Small intestine (tissue), 7 donors: ENCODE measurements at regions not wholly inside any gene's neighbourhood (a gene's known extent, or its start where the extent isn't known, plus 50 kb on each side); places are given as distances from the start of the nearest gene placed in this dataset.
"Not testable (repeated sequence)": the region's sequence is repeated elsewhere in the genome, so short reads cannot be mapped to it uniquely, and the experiment has no call there.

Experiments used
- DNase-seq, 2 donors: peaks; one replicate each; pipeline versions ENCODE4 v3.0.0 to v3.0.0-alpha.2; 2013
- FAIRE-seq: peaks from 2 replicates; lab custom pipeline; 2012; peaks lifted over from hg19 to GRCh38; lab: Jason Lieb, UNC
- H3K27ac ChIP-seq, 3 donors: one replicate each; pipeline ENCODE4 v1.5.1; 2013; ENCODE audit warnings: low read length in 2 of 3, mild to moderate bottlenecking in 2 of 3, control low read depth in 1 of 3, inconsistent platforms in 1 of 3, low read depth in 1 of 3, moderate library complexity in 1 of 3
- H3K27me3 ChIP-seq, 3 donors: one replicate each; pipeline ENCODE4 v1.6.1; 2013; ENCODE audit warnings: low read length in 3 of 3, inconsistent platforms in 1 of 3; ENCODE audit not compliant: control insufficient read depth in 3 of 3, insufficient read depth in 3 of 3
- H3K36me3 ChIP-seq, 3 donors: one replicate each; pipeline ENCODE4 v1.6.1; 2013; ENCODE audit warnings: low read length in 3 of 3, inconsistent platforms in 1 of 3, low read depth in 1 of 3, mild to moderate bottlenecking in 1 of 3, moderate library complexity in 1 of 3; ENCODE audit not compliant: control insufficient read depth in 3 of 3, insufficient read depth in 2 of 3
- H3K4me1 ChIP-seq, 3 donors: one replicate each; pipeline ENCODE4 v1.6.1; 2013; ENCODE audit warnings: low read length in 2 of 3, inconsistent platforms in 1 of 3, low read depth in 1 of 3, mild to moderate bottlenecking in 1 of 3, moderate library complexity in 1 of 3; ENCODE audit not compliant: control insufficient read depth in 3 of 3, insufficient read depth in 2 of 3
- H3K4me3 ChIP-seq, 3 donors: one replicate each; pipeline ENCODE4 v1.5.1; 2013; ENCODE audit warnings: low read length in 3 of 3, control low read depth in 1 of 3, inconsistent platforms in 1 of 3, low read depth in 1 of 3, mild to moderate bottlenecking in 1 of 3, moderate library complexity in 1 of 3
- H3K9me3 ChIP-seq, 2 donors: one replicate each; pipeline ENCODE4 v1.6.1; 2013; ENCODE audit warnings: low read depth in 1 of 2, low read length in 1 of 2; ENCODE audit not compliant: control insufficient read depth in 2 of 2, insufficient read depth in 1 of 2
- WGBS, 3 donors: extraction: QIAGEN DNeasy Blood & Tissue Kit; methylation state at CpG; one replicate each; pipeline ENCODE4 v1.1.7; 2013; 5-methylcytosine and 5-hydroxymethylcytosine counted together
- donor health status: healthy with polysubstance abuse.
- donor health status: control.
- donor health status: control.
- donor health status: Bipolar disorder and iron deficiency.
- donor health status: healthy.

DNA sequence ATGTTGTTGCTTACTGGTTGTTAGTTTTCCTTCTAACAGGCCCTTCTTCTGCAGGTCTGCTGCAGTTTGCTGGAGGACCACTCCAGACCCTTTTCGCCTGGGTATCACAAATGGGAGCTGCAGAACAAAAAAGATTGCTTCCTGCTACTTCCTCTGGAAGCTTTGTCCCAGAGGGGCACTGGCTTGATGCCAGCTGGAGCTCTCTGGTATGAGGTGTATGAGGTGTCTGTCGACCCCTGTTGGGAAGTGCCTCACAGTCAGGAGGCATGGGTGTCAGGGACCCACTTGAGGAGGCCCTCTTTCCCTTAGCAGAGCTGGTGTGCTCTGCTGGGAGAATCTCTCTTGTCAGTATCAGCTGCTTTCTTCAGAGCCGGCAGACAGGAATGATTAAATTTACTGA is 127.4 kb upstream of the EDA2R start:
- Histone ChIP-seq H3K9me3 (no peaks in the 10 kb centered on the region), H3K4me3 (no peak overlapping the region), H3K4me1 (no peaks in the 10 kb centered on the region), H3K36me3 (no peaks in the 10 kb centered on the region), H3K27ac (no peak overlapping the region), H3K27me3 (no peaks in the 10 kb centered on the region)
- 60 to 74% (median 70%) methylated on average over 3 of the region's 3 CpGs for WGBS, 3 donors
- DNase-seq (no peak), FAIRE-seq (no peak)

DNA sequence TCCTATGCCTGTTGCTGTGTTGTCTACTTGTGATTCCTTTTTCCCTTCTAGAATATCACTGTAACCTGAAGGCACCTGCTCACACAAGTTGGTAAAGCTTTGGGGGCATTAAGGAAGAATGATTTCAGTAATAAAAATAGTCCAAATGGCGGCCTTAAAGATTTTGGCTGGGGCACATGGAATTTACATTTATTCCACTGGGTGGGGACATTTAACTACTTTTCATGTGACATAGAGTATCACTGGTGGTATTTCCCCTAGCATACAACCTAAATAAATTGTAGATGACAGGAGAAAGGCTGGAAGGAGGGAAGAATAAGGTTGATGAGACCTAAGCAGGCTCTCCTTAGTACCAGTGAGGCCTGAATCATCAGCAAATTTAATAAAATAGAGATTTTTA is 121.8 kb upstream of the EDA2R start:
- no peaks in the 10 kb centered on the region for H3K9me3 ChIP-seq
- WGBS, 3 donors = 57 to 71% (median 63%) methylated on average over 1 of the region's 1 CpG
- DNase-seq (no peak), FAIRE-seq (no peak)
- H3K4me1 ChIP-seq = no peaks in the 10 kb centered on the region
- no peaks in the 10 kb centered on the region for H3K27me3 ChIP-seq
- H3K27ac ChIP-seq = no peak overlapping the region
- no peak overlapping the region for H3K4me3 ChIP-seq
- no peaks in the 10 kb centered on the region for H3K36me3 ChIP-seq

DNA sequence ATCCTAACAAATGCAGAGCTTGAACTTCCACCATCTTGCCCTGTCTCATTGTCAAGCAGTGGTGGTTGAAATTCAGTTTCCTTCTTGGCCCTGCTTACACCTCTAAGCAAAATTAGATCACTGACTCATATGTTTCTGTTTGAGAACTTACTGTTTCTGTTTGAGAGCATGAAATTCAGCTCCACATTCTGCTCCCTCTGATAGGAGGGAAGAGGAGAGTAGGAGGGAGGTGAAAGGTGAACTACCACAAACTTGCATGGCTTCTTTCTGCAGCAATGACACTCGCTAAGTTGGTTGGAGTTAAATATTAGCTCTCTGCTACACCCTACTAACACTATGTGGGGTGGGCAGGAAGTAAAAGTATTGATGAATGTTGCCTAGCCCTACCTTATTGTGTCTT is 117.8 kb upstream of the EDA2R start:
- Histone ChIP-seq H3K27ac (no peak overlapping the region), H3K27me3 (no peaks in the 10 kb centered on the region), H3K4me3 (no peak overlapping the region), H3K36me3 (no peaks in the 10 kb centered on the region), H3K4me1 (no peaks in the 10 kb centered on the region), H3K9me3 (no peaks in the 10 kb centered on the region)
- FAIRE-seq (no peak), DNase-seq (peak in 1 of 2 donors; percentile 1)
- WGBS, 3 donors = 8 to 47% (median 35%) methylated on average over 1 of the region's 1 CpG

DNA sequence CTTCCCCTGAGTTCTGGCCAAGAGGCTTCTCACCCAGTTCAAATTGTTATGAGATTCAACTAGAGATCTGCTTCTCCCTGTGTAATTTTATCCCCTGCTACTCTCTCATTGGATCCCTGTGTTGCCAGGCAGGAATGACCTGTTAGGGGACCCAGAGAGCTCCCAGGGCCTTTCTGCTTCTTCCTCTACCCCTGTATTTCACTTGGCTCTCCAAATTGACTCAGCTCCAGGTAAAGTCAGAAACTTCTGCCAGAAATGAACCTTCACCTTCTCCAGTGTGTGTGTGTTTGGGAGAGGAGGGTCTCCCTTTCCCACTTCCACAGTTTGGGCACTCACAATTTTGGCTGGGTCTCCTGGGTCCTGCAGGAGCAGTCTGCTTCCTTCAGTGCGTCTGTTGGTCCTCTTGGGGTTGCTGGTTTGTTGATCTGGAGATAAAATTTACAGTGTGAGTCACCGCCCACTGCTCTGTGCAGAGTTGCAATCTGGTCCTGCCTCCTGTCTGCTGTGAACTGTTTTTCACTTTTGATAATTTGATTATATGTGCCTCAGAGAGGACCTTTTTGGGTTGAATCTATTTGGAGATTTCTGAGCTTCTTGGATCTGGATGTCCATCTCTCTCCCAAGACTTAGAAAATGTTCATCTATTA is 112.4 kb upstream of the EDA2R start:
- Histone ChIP-seq H3K36me3 (no peaks in the 10 kb centered on the region), H3K4me1 (no peaks in the 10 kb centered on the region), H3K27me3 (no peaks in the 10 kb centered on the region), H3K9me3 (no peaks in the 10 kb centered on the region), H3K27ac (no peak overlapping the region), H3K4me3 (no peak overlapping the region)
- FAIRE-seq (no peak), DNase-seq (no peak)
- WGBS, 3 donors = 38 to 57% (median 38%) methylated on average over 2 of the region's 2 CpGs

DNA sequence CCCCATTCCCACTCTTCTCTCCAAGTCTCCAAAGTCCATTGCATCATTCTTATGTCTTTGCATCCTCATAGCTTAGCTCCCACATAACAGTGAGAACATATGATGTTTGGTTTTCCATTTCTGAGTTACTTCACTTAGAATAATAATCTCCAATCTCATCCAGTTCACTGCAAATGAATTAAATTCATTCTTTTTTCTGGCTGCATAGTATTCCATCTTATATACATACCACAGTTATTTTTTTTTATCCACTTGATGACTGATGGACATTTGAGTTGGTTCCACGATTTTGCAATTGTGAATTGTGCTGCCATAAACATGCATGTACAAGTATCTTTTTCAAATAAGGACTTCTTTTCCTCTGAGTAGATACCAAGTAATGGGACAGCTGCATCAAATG is 105.6 kb upstream of the EDA2R start:
- H3K27ac ChIP-seq, DNase-seq, H3K27me3 ChIP-seq, H3K4me1 ChIP-seq, H3K9me3 ChIP-seq, H3K36me3 ChIP-seq, FAIRE-seq, H3K4me3 ChIP-seq: not testable (repeated sequence)
- 72 to 83% (median 82%) methylated on average over 1 of the region's 1 CpG for WGBS, 3 donors

DNA sequence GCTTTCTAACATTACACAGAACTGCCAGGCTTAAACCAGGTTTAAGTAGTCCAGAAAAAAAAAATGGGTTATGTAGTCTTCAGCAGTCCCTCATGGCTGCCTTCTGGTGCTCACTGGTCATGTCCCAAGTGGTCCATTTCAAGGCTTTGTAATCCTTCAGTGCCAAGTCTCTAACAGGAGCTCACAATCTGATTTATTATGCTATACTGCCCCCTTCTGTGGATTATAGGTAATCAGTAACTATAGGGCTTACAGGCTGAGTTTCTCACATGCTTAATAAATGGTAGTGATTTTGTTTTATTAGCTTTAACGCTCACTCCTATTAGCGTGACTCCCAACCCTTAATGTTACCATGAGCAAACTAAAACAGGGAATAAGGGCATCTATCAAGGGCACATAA is 92.5 kb upstream of the EDA2R start:
- H3K4me3 ChIP-seq = no peak overlapping the region
- H3K4me1 ChIP-seq = no peaks in the 10 kb centered on the region
- WGBS, 3 donors = 16 to 19% (median 16%) methylated on average over 2 of the region's 2 CpGs
- no peaks in the 10 kb centered on the region for H3K9me3 ChIP-seq
- no peaks in the 10 kb centered on the region for H3K36me3 ChIP-seq
- no peak for FAIRE-seq
- no peaks in the 10 kb centered on the region for H3K27me3 ChIP-seq
- peak; percentile 2 for DNase-seq
- no peak overlapping the region for H3K27ac ChIP-seq

DNA sequence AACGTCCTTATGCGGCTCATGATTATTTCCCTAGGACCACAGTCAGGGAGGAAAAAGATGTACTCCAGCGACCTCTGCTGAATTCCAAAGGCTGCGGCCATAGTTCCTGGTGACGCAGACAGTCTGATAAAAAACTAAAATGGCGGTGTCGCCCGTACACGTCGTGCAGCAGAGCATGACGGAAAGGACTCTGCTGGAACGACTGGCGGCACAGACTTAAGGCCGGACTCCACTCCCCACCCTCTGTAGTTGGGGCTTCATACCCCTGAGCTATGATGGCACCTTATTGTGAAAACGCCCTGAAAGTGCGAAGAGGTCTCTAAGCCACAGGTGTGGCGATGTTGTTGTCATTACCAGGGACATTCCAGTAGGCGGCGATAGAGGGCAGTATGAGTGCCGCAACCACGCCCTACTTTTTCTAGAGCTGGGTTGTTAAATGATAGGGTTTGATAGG is 90.0 kb upstream of the EDA2R start:
- no peaks in the 10 kb centered on the region for H3K9me3 ChIP-seq
- FAIRE-seq (no peak), DNase-seq (peak; percentile 9 to 70)
- no peaks in the 10 kb centered on the region for H3K4me1 ChIP-seq
- no peaks in the 10 kb centered on the region for H3K27me3 ChIP-seq
- WGBS, 3 donors = 2 to 25% (median 16%) methylated on average over 21 of the region's 21 CpGs
- H3K4me3 ChIP-seq = peak overlapping the region in 1 of 3 donors; percentile 36
- no peaks in the 10 kb centered on the region for H3K36me3 ChIP-seq
- H3K27ac ChIP-seq = peak overlapping the region in 1 of 3 donors; percentile 24

DNA sequence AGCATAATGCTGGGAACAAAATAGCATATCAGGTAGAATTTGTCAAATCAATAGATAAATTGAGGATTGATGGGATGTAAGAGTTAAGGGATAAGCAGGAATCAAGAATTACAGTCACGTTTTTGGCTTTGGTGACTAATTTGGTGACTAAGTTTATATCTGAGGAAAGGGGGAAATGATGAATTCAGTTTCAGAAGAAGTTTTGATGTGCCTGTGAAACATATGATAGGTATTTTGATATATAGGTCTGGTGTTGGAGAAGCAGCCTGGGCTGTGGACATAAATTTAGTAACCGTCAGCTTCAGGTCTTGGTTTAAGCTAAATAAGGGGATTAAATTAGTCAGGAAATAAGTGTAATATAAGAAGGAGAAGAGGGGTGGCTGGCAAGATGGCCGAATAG is 79.0 kb upstream of the EDA2R start:
- Histone ChIP-seq H3K4me1 (no peaks in the 10 kb centered on the region), H3K36me3 (no peaks in the 10 kb centered on the region), H3K27me3 (no peaks in the 10 kb centered on the region), H3K9me3 (no peaks in the 10 kb centered on the region), H3K27ac (no peak overlapping the region), H3K4me3 (no peak overlapping the region)
- DNase-seq (no peak), FAIRE-seq (no peak)
- 63 to 82% (median 79%) methylated on average over 3 of the region's 3 CpGs for WGBS, 3 donors
